NCI-H146 treated with DMSO at 0.1 percent for 48 hours (cell line): ENCODE measurements at regions not wholly inside any gene's neighbourhood (a gene's known extent, or its start where the extent isn't known, plus 50 kb on each side); places are given as distances from the start of the nearest gene placed in this dataset.

Experiments used
- DNase-seq: peaks from one replicate; lab custom pipeline; 2025; ENCODE audit not compliant: unreplicated experiment; lab: John Stamatoyannopoulos, UW

- no peak for DNase-seq
Observed at GRCh38 chr2:16261791-16262190, 321.4 kb downstream of the MYCN start.

- DNase-seq: no peak
Observed at GRCh38 chr2:16261071-16261470, 320.7 kb downstream of the MYCN start.

GRCh38 chr2:16260041-16260830 lies 319.9 kb downstream of the MYCN start:
- DNase-seq: no peak

DNA sequence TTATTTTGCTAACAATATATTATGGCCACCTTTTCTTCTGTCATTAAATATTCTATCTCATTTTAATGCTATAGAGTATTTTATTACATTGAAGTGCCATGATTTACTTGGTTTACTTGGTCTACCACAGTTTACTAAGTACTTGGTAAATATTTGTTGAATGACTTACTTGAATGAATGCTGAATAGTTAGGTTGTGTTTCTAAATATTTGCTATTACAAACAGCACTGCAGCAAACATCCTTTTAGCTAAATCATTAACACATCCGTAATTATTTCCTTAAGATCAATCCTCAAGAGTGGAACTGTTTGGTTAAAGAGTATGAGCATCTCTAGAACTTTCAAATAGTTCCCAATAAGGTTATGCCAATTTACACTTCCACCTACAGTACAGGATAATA lies 318.7 kb downstream of the MYCN start:
- no peak for DNase-seq

GRCh38 chr2:16258350-16258749 lies 318.0 kb downstream of the MYCN start:
- DNase-seq: no peak

DNA sequence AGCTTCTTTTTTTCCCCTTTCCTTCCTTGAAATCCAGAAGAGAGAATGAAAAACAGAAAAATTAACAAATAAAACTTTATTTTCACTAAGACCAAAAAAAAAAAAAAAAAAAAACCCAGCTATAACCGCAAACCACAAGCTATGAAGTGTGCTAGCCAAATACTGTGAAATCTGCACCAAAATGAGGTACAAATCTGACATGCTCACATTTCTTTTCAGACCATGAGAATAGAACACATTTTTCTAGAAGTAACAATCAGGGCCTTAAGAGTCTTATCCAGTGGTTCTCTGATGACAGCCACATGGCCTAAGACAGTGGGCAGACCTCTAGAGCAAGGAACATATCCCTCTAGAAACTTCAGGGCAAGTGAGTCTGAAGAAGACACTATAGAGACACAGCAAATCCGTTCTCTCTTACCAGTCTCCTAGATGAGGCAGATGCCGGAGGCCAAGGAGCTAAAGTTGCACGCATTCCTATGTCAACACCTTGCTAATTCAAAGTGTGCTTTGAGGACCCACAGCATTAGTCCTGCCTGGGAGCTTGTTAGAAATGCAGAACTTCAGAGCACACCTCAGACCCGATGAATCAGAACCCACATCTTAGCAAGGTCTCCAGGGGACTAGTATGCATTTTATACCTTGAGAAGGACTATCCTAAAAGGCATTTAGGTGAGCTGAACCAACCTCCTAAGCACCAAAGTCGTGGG lies 317.1 kb downstream of the MYCN start:
- DNase-seq: no peak

DNA sequence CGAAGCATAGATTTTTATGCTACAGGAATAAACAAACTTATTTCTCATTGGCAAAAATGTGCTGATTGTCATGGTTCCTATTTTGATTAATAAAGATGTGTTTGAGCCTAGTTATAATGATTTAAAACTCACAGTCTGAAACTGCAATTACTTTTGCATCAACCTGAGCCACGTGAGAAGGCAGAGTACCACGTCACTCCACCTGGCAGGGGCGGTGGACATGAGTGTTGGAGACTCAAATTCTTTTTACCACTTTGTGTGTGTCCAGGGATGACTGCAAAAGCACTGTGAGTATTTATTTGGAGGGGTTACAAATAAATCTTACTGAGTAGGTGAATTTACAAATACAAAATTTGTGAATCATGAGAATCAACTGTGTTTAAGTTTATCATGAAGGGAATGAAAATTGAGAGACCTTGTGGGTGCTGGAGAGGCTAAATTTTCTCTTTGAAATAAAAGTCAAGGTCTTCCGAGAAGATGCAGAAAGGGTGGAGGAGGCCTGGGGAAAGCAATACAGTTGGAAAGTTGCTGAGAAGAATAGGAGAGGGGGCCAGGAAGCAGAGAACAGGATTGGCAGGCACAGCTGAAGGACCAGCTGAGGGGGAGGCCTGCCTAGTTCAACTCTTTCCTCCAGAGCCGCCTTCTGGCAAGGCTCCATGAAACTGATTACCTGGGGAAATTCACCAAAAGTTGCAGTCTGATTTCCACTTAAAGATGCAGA lies 316.4 kb downstream of the MYCN start:
- DNase-seq: no peak

DNA sequence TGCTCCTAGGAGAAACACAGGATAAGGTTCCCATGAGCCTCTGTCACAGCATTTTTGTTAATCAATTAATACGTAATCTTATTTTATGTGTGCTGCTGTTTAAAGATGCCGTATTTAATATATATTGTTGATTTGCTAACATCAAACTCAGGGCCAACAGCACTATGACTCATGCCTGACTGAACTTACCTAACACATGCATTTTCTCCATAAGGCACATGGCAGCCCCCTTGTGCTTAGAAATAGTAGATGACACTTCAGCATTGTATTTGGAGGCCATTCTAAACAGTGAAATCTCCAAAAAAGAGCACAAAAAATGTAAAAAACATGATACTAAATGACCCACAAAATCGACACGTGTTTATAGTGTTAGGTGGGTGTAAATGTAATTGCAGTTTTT lies 314.8 kb downstream of the MYCN start:
- DNase-seq: no peak

GRCh38 chr2:16254356-16254965 lies 314.1 kb downstream of the MYCN start:
- DNase-seq: no peak

DNA sequence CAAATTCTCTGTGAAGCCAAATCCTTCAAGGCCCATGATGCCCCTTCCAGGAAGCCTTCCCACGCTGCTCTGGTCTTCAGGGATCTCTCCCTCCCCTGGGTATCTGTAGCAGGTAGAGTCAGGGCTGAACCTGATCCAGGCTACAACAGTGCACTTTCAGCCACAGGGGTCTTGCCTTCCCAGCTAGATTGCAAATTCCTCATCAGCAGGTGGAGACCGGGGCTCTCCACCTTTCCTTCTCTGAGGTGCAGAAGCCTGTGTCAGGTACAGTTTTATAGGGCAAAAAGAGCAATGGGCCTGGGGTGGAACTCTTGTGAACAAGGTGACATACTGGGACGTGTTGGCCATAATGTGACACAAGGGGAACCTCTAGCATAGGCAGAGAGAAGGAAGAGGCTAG lies 312.9 kb downstream of the MYCN start:
- no peak for DNase-seq

DNA sequence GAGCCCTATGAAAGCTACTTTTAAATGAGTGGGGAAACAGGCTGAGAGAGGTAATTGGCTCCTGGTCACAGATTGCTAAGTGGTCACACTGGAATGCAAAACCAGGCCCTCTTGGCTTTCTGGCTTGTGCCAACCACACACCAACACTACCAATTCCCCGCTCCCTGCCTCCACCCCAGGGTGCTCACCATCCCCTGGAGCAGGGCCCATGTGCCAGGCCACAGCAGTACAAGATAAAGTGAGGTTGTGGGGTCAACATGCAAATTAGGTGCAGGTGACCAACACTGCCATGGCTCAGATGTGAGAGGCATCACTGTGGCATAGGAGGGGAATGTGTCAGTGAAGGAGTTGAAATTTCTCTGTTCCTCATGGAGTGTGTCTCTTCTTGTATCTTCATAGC lies 312.5 kb downstream of the MYCN start:
- no peak for DNase-seq

- DNase-seq: no peak
Observed at GRCh38 chr2:16252251-16252650, 311.9 kb downstream of the MYCN start.

DNA sequence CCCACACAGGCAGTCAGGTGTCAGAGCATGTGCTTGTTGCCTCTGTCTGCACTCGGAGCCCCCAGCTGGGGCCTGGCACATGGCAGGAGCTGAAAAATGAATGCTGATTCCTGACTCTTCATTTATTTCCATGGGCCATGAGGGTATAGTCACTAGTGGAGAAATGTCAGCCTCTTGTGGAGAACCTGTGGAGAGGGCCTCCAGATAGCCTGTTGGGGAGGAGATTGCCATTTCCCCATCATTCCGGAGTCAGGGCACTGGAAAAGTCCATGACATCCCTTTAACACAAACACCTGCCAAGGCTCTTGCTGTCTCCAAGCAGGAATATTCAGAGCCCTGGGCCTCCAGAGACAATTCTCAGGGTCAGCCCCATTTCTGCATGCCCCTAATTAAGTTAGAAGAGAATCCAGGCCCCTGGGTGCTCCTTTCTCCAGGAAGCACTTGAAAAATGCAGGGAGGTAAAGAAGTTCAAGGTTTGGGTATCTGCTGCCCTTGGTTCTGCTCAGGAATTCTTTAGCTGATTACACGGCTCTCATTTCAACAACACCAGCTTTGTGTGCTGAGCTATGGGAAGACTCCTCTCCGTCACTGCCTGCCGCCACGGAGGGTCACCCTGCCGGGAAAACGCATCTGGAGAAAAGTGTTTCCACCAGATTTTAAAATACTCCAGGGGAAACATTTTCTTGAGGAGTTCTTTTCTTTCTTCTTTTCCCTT lies 311.3 kb downstream of the MYCN start:
- no peak for DNase-seq

DNA sequence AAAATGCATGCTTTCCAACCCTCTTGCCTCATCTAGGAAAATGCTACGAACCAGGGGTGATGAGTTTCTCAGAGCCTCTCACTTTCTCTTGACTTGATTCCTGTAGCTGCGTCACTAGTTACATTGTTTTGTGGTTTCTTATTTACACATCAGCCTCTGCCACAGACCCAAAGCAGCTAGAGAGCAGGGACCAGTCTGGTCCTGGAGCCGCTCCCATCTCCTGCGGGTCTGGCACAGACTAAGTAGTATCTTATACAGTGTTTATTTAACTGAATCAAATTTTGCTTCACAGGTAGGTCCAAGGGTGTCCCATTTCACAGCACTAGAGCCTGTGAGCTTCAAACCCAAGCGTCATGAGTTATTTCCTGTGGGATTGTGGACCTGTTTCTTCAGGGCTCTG lies 310.5 kb downstream of the MYCN start:
- no peak for DNase-seq

GRCh38 chr2:16250466-16250865 lies 310.1 kb downstream of the MYCN start:
- no peak for DNase-seq

GRCh38 chr2:16250056-16250425 lies 309.7 kb downstream of the MYCN start:
- DNase-seq: no peak

GRCh38 chr2:16249246-16250055 lies 309.1 kb downstream of the MYCN start:
- no peak for DNase-seq

- no peak for DNase-seq
Observed at GRCh38 chr2:16248571-16249105, 308.3 kb downstream of the MYCN start.

DNA sequence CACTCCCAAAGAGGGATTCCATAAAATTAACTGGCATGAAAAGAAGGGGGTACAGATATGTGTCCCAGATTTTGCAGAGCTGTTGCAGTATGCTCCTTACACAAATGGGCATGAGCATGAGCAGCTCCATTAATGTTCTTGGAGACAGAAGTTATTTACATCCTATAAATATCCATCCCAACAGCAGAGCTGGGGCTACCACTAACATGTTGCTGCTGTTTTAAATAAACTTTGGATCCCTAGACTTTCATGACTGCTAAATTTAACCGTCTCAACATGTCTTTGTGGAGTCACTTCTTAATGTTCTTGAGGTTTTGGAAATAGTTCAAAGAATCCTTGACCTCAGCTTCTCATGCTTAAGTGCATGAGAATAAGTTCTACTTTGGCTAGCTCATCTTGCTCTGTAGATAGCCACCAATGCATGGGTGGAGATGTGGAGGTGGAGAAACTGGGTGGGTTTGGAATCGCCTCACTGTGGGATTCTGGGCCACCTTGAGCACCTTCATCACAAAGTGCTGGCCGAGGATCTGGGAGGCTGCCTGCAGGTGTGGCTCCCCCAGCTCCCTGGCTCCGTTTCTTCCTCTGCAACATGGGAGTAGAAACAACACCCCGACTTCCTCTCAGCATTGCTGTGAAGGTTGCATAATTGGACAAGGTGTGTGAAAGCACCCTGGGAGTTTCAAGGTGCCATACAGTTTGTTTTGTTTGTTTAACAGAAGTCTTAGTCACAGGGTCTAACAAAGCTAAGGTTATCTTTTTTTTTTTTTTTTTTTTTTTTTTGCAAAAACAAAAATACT lies 307.2 kb downstream of the MYCN start:
- no peak for DNase-seq
